K562 (cell line): ENCODE measurements at regions not wholly inside any gene's neighbourhood (a gene's known extent, or its start where the extent isn't known, plus 50 kb on each side); places are given as distances from the start of the nearest gene placed in this dataset.

ENCODE experiments used
- ATAC-seq: fragments of 200-7000 bp; cut with Tn5 transposase; 3 replicates; pipeline ENCODE4 v1.9.1; 2020; ENCODE audit warnings: moderate library complexity
- BruUV-seq: library from RNA; stranded (reverse); fragments of 400-500 nt; replicated peaks from 2 replicates; lab custom pipeline; 2021; lab: Mats Ljungman, UMichigan
- CTCF ChIA-PET: fragments of 300-600 bp; formaldehyde crosslinking; extraction: SDS; loops from one replicate; lab custom pipeline; 2021; ENCODE audit warnings: low intra/inter-chr PET ratio; lab: Yijun Ruan, JAX
- POLR2A ChIA-PET: fragments of 300-600, 350-650 bp; sonication (Branson Sonifier 250); formaldehyde crosslinking; extraction: SDS; loops from one replicate; lab custom pipeline; 2021; ENCODE audit warnings: antibody characterized with exemption, inconsistent platforms; lab: Yijun Ruan, JAX
- DNase-seq, 4 experiments: peaks; one replicate each; pipeline versions ENCODE4 v3.0.0 to v3.0.0-alpha.2; 2011 to 2018; ENCODE audit warnings: low spot score in 3 of 4, mixed read lengths in 3 of 4; ENCODE audit errors: extremely low read depth in 1 of 4
- FAIRE-seq: peaks from 2 replicates; lab custom pipeline; 2011; peaks lifted over from hg19 to GRCh38; lab: Jason Lieb, UNC
- H2AFZ ChIP-seq: 2 replicates; pipeline ENCODE4 v1.6.0; 2011; ENCODE audit warnings: low read depth, low read length, control low read depth, inconsistent platforms
- H3K27ac ChIP-seq: fragments of 200-600 bp; 3 replicates; pipeline ENCODE4 v1.8.0; 2011; ENCODE audit warnings: low read depth, mild to moderate bottlenecking, control low read depth, inconsistent platforms, low read length, moderate library complexity, mixed read lengths; ENCODE audit errors: extremely low read depth
- H3K27me3 ChIP-seq, 2 experiments: fragments of 300-600 bp in 1 of 2; 2 replicates in 1 of 2; 3 replicates in 1 of 2; pipeline versions ENCODE4 v1.6.0 to v1.8.0; 2011; ENCODE audit warnings: inconsistent platforms in 2 of 2, low read length in 2 of 2, mild to moderate bottlenecking in 1 of 2, mixed read lengths in 1 of 2, moderate library complexity in 1 of 2; ENCODE audit not compliant: control insufficient read depth in 2 of 2, insufficient read depth in 2 of 2
- H3K36me3 ChIP-seq: fragments of 300-600 bp; 3 replicates; pipeline ENCODE4 v1.8.0; 2011; ENCODE audit warnings: mild to moderate bottlenecking, low read length, inconsistent platforms; ENCODE audit not compliant: control insufficient read depth, insufficient read depth
- H3K4me1 ChIP-seq, 2 experiments: fragments of 200-600 bp in 1 of 2; replicated peaks in 1 of 2; 2 replicates in 1 of 2; 3 replicates in 1 of 2; pipeline versions ENCODE4 v1.5.1 to v1.8.0; 2011; ENCODE audit warnings: inconsistent platforms in 2 of 2, low read length in 2 of 2, mild to moderate bottlenecking in 1 of 2, mixed read lengths in 1 of 2, moderate library complexity in 1 of 2; ENCODE audit not compliant: control insufficient read depth in 2 of 2, insufficient read depth in 2 of 2
- H3K4me2 ChIP-seq: 2 replicates; pipeline ENCODE4 v1.6.1; 2011; ENCODE audit warnings: low read length, control low read depth, inconsistent platforms, mixed read lengths; ENCODE audit not compliant: insufficient read depth
- H3K4me3 ChIP-seq: fragments of 200-600 bp; sonication (generic), shearing (Covaris generic); 2 replicates; pipeline ENCODE4 v1.5.1; 2016; ENCODE audit warnings: control low read depth, inconsistent platforms
- H3K79me2 ChIP-seq: fragments of 200-600 bp; 3 replicates; pipeline ENCODE4 v1.8.0; 2011; ENCODE audit warnings: low read length, inconsistent platforms; ENCODE audit not compliant: control insufficient read depth, insufficient read depth
- H3K9ac ChIP-seq, 2 experiments: 2 replicates each; pipeline versions ENCODE4 v1.6.0 to v1.6.1; 2011; ENCODE audit warnings: low read depth in 2 of 2, low read length in 2 of 2, control low read depth in 1 of 2, inconsistent platforms in 1 of 2, mild to moderate bottlenecking in 1 of 2, mixed read lengths in 1 of 2; ENCODE audit not compliant: insufficient read depth in 1 of 2
- H3K9me1 ChIP-seq: one replicate; pipeline ENCODE4 v1.6.0; 2011; ENCODE audit warnings: inconsistent platforms, mild to moderate bottlenecking, low read length, moderate library complexity; ENCODE audit not compliant: control insufficient read depth, insufficient read depth
- H3K9me3 ChIP-seq: replicated peaks from 2 replicates; pipeline ENCODE4 v1.5.1; 2011; ENCODE audit warnings: low read depth, low read length, inconsistent platforms; ENCODE audit not compliant: control insufficient read depth, insufficient read depth
- H4K20me1 ChIP-seq: replicated peaks from 2 replicates; pipeline ENCODE4 v1.6.1; 2011; ENCODE audit warnings: low read length, inconsistent platforms, mixed read lengths; ENCODE audit not compliant: control insufficient read depth, insufficient read depth
- FOS ChIP-seq: IDR thresholded peaks from 3 replicates; pipeline ENCODE4 v1.6.1; 2011; ENCODE audit not compliant: insufficient read length; ENCODE audit errors: extremely low read depth
- PCBP1 ChIP-seq: fragments of 200-400 bp; formaldehyde crosslinking; IDR thresholded peaks from 2 replicates; pipeline ENCODE4 v1.6.1; 2018; ENCODE audit warnings: mild to moderate bottlenecking, low read depth, low read length; ENCODE audit not compliant: poor library complexity, severe bottlenecking
- PHF21A ChIP-seq: fragments of 450-650 bp; IDR thresholded peaks from 2 replicates; pipeline ENCODE4 v1.6.1; 2017; ENCODE audit warnings: low read depth, borderline replicate concordance
- POLR3G ChIP-seq: IDR thresholded peaks from 2 replicates; pipeline ENCODE4 v1.6.1; 2011; ENCODE audit not compliant: insufficient read length, insufficient replicate concordance; ENCODE audit errors: extremely low read depth
- RFX5 ChIP-seq: IDR thresholded peaks from 2 replicates; pipeline ENCODE4 v1.6.1; 2011; ENCODE audit warnings: low read depth, mild to moderate bottlenecking, improper control_type of control experiment, low read length
- SLC30A9 ChIP-seq: fragments of 250-450 bp; sonication (Bioruptor Pico); IDR thresholded peaks from 2 replicates; pipeline ENCODE4 v1.8.0; 2022; ENCODE audit warnings: mild to moderate bottlenecking, moderate library complexity
- ZNF174 ChIP-seq: fragments of 250-450 bp; sonication (Bioruptor Pico); IDR thresholded peaks from 2 replicates; pipeline ENCODE4 v1.4.0; 2020; ENCODE audit warnings: mild to moderate bottlenecking
- ZNF79 ChIP-seq: fragments of 250-450 bp; sonication (Bioruptor Pico); IDR thresholded peaks from 2 replicates; pipeline ENCODE4 v1.4.0; 2020; ENCODE audit warnings: low read depth, mild to moderate bottlenecking, moderate library complexity
- WGBS: fragments of 100-300 bp; shearing (Covaris generic); methylation state at CpG from one replicate; pipeline ENCODE4 v1.1.6; 2016; ENCODE audit warnings: low coverage, mixed read lengths; ENCODE audit not compliant: insufficient coverage; ENCODE audit errors: missing lambda C conversion rate; 5-methylcytosine and 5-hydroxymethylcytosine counted together
- in situ Hi-C: fragments of 300-500 bp; cut with MboI; formaldehyde crosslinking; loops from 4 replicates; pipeline ENCODE4 v1.15.0; 2018; ENCODE audit warnings: inconsistent platforms, mixed read lengths
- intact Hi-C: fragments of 100-400 bp; cut with micrococcal nuclease; formaldehyde crosslinking; loops from 2 replicates; pipeline ENCODE4 v1.14.2; 2022
- TF ChIP-seq, protein P1 (sequence below): fragments of 250-450 bp; sonication (Bioruptor Pico); IDR thresholded peaks from 2 replicates; pipeline ENCODE4 v1.5.0; 2020; ENCODE audit warnings: mild to moderate bottlenecking, borderline replicate concordance
- TF ChIP-seq, protein P2 (sequence below): sonication (generic); formaldehyde crosslinking; IDR thresholded peaks from 2 replicates; pipeline ENCODE4 v1.8.1; 2022; ENCODE audit warnings: missing genetic modification reagents
- TF ChIP-seq, protein P3 (sequence below): IDR thresholded peaks from 3 replicates; pipeline ENCODE4 v1.6.1; 2011; ENCODE audit warnings: borderline replicate concordance, mild to moderate bottlenecking, moderate library complexity; ENCODE audit not compliant: insufficient read length; ENCODE audit errors: extremely low read depth
- TF ChIP-seq, protein P4 (sequence below): fragments of 250-450 bp; sonication (Bioruptor Pico); IDR thresholded peaks from 2 replicates; pipeline ENCODE4 v1.5.0; 2021

DNA sequence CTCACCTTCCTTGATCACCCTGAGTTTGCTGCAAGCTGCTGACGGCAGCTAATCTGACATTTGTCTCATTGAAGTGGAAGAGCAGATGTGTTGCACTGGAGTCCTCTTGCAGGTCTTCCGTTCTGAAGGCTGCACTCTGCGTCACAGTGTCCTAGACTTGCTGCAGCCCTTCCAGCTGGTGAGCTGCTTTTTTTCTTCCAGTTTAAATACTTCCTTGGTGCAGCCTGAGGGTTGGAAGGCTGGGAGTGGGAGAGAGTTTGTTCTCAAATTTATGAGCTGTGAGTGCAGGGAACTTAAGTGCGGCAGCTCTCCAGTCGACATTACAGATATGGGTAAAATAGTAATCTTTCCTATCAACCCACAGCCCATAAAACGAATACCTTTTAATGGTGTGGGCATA is 303.6 kb upstream of the FAT1 start:
- Histone ChIP-seq H3K9me1 (no peaks in the 10 kb centered on the region), H3K4me3 (no peak overlapping the region), H4K20me1 (no peaks in the 10 kb centered on the region), H3K4me2 (no peak overlapping the region), H3K27ac (no peak overlapping the region), H3K79me2 (no peaks in the 10 kb centered on the region), H3K9me3 (no peaks in the 10 kb centered on the region), H3K4me1 (no peaks in the 10 kb centered on the region), H2AFZ (no peak overlapping the region), H3K9ac (no peak overlapping the region), H3K27me3 (no peaks in the 10 kb centered on the region; a peak in 1 of 5 replicates), H3K36me3 (no peaks in the 10 kb centered on the region)
- POLR2A ChIA-PET, result no interaction called here
- CTCF ChIA-PET, result no interaction called here
- 1% methylated on average over 6 of the region's 6 CpGs for WGBS
- ATAC-seq, result no peak
- FAIRE-seq, result no peak
- BruUV-seq, result no TSS peak
- intact Hi-C loops, result no loop called here
- no peak for DNase-seq
- in situ Hi-C loops, result no loop called here
- TF ChIP-seq, protein P1, sequence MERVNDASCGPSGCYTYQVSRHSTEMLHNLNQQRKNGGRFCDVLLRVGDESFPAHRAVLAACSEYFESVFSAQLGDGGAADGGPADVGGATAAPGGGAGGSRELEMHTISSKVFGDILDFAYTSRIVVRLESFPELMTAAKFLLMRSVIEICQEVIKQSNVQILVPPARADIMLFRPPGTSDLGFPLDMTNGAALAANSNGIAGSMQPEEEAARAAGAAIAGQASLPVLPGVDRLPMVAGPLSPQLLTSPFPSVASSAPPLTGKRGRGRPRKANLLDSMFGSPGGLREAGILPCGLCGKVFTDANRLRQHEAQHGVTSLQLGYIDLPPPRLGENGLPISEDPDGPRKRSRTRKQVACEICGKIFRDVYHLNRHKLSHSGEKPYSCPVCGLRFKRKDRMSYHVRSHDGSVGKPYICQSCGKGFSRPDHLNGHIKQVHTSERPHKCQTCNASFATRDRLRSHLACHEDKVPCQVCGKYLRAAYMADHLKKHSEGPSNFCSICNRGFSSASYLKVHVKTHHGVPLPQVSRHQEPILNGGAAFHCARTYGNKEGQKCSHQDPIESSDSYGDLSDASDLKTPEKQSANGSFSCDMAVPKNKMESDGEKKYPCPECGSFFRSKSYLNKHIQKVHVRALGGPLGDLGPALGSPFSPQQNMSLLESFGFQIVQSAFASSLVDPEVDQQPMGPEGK (CRISPR knock-in tag), result no peak
- no peak for TF ChIP-seq FOS
- no peak for TF ChIP-seq ZNF79 (CRISPR knock-in tag)
- TF ChIP-seq RFX5, result no peak
- TF ChIP-seq SLC30A9 (CRISPR knock-in tag), result no peak
- TF ChIP-seq PHF21A, result no peak
- TF ChIP-seq, protein P2, sequence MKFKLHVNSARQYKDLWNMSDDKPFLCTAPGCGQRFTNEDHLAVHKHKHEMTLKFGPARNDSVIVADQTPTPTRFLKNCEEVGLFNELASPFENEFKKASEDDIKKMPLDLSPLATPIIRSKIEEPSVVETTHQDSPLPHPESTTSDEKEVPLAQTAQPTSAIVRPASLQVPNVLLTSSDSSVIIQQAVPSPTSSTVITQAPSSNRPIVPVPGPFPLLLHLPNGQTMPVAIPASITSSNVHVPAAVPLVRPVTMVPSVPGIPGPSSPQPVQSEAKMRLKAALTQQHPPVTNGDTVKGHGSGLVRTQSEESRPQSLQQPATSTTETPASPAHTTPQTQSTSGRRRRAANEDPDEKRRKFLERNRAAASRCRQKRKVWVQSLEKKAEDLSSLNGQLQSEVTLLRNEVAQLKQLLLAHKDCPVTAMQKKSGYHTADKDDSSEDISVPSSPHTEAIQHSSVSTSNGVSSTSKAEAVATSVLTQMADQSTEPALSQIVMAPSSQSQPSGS, result no peak
- TF ChIP-seq, protein P3, sequence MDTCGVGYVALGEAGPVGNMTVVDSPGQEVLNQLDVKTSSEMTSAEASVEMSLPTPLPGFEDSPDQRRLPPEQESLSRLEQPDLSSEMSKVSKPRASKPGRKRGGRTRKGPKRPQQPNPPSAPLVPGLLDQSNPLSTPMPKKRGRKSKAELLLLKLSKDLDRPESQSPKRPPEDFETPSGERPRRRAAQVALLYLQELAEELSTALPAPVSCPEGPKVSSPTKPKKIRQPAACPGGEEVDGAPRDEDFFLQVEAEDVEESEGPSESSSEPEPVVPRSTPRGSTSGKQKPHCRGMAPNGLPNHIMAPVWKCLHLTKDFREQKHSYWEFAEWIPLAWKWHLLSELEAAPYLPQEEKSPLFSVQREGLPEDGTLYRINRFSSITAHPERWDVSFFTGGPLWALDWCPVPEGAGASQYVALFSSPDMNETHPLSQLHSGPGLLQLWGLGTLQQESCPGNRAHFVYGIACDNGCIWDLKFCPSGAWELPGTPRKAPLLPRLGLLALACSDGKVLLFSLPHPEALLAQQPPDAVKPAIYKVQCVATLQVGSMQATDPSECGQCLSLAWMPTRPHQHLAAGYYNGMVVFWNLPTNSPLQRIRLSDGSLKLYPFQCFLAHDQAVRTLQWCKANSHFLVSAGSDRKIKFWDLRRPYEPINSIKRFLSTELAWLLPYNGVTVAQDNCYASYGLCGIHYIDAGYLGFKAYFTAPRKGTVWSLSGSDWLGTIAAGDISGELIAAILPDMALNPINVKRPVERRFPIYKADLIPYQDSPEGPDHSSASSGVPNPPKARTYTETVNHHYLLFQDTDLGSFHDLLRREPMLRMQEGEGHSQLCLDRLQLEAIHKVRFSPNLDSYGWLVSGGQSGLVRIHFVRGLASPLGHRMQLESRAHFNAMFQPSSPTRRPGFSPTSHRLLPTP, result no peak
- no peak for TF ChIP-seq ZNF174 (CRISPR knock-in tag)
- TF ChIP-seq POLR3G, result no peak
- TF ChIP-seq, protein P4, sequence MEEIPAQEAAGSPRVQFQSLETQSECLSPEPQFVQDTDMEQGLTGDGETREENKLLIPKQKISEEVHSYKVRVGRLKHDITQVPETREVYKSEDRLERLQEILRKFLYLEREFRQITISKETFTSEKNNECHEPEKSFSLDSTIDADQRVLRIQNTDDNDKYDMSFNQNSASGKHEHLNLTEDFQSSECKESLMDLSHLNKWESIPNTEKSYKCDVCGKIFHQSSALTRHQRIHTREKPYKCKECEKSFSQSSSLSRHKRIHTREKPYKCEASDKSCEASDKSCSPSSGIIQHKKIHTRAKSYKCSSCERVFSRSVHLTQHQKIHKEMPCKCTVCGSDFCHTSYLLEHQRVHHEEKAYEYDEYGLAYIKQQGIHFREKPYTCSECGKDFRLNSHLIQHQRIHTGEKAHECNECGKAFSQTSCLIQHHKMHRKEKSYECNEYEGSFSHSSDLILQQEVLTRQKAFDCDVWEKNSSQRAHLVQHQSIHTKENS (CRISPR knock-in tag), result no peak
- no peak for TF ChIP-seq PCBP1
